ENCODE measurements at regions not wholly inside any gene's neighbourhood (a gene's known extent, or its start where the extent isn't known, plus 50 kb on each side); places are given as distances from the start of the nearest gene placed in this dataset.

DNA sequence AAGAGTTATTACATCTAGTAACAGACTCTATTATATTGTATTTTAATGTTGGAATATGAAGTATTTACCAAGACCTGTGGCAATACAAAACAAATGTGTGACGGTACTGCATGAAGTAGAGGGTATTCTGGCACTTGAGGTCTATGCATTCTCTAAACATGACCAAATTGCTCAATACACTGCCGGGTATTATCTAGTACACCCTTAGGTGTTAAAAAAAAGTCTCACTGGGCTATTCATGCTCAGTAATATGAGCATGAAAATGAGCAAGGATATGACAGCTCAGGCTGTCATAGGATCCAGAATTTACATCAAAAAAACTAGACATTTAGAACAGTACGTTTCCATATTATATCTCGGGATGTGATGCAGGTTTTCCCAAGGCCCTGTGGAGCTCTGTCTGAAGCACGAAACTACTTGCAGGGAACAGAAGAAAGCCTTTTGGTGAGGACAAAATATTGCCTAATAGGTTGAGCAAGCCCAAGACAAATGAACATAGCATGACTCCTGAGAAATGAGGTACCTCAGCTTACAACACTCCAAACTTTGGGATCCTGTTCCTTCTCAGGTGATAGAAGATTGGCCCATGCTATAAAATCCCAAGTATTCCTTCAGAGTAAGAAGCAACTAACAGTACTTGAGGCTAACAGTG lies 74.1 kb upstream of the MAOA start:
- H3K27ac Mint-ChIP-seq (ENCODE audit: unreplicated experiment), result no peak overlapping the region
- intact Hi-C loops (cut with micrococcal nuclease; ENCODE audit: unreplicated experiment), result no loop called here

DNA sequence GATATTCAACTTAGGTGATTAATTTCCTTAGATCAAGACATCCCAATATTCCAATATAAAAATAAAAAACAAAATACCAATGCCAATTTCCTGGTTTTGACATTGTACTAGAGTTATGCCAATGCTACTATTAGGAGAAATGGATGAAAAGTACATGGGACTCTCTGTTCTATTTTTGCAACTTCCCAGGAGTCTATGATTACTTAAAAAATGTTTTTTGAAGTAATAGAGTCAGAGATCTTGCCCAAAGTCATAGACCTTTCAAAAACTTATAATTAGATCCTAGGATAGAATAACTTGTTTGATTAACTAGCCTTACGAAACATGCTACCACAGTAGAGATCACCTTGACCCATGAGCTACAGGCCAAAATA lies 73.6 kb upstream of the MAOA start:
- POLR2A ChIA-PET, result no interaction called here
- H3K27ac Mint-ChIP-seq (ENCODE audit: unreplicated experiment), result no peak overlapping the region

More for the DNA sequence above, 74.1 kb upstream of the MAOA start:
- no TSS peak for BruUV-seq (replicated peaks)
- no peaks in the 10 kb centered on the region for H3K27me3 Mint-ChIP-seq (ENCODE audit: insufficient read depth, unreplicated experiment)
- no peaks in the 10 kb centered on the region for H3K36me3 Mint-ChIP-seq (ENCODE audit: insufficient read depth, unreplicated experiment)
- H3K4me1 Mint-ChIP-seq (ENCODE audit: low read depth, unreplicated experiment), result no peaks in the 10 kb centered on the region
- H3K4me3 ChIP-seq (ENCODE audit: low read depth, low read length), result no peak overlapping the region
- H3K4me3 Mint-ChIP-seq (ENCODE audit: unreplicated experiment), result no peak overlapping the region
- H3K9me3 ChIP-seq, result no peaks in the 10 kb centered on the region
- POLR2A ChIA-PET, result no interaction called here
- TF ChIP-seq CTCF (IDR thresholded peaks at IDR 0.05; ENCODE audit: insufficient read depth in 1 of 2, low read depth in 1 of 2, low read length in 1 of 2, severe bottlenecking in 1 of 2, unreplicated experiment in 1 of 2), result no peak
- no peaks in the 10 kb centered on the region for H3K36me3 ChIP-seq (ENCODE audit: control insufficient read depth, insufficient read depth, low read length)
- H3K9me3 Mint-ChIP-seq (ENCODE audit: unreplicated experiment), result no peaks in the 10 kb centered on the region
- CTCF ChIA-PET, result no interaction called here
- no peaks in the 10 kb centered on the region for H3K4me1 ChIP-seq
- no peak for DNase-seq
- no peaks in the 10 kb centered on the region for H3K27me3 ChIP-seq (replicated peaks; ENCODE audit: control insufficient read depth, insufficient read depth, low read length)

GRCh38 chrX:43585922-43586321 lies 70.2 kb upstream of the MAOA start:
- Histone ChIP-seq H3K27me3 (replicated peaks; ENCODE audit: control insufficient read depth, insufficient read depth, low read length) (no peaks in the 10 kb centered on the region), H3K4me1 (peaks cover 5% of the 10 kb centered on the region; the same call in 1 of the 2 replicates), H3K36me3 (ENCODE audit: control insufficient read depth, insufficient read depth, low read length) (no peaks in the 10 kb centered on the region), H3K9me3 (no peaks in the 10 kb centered on the region), H3K4me3 (ENCODE audit: low read depth, low read length) (no peak overlapping the region)
- no peak for TF ChIP-seq CTCF (IDR thresholded peaks at IDR 0.05; ENCODE audit: insufficient read depth in 1 of 2, low read depth in 1 of 2, low read length in 1 of 2, severe bottlenecking in 1 of 2, unreplicated experiment in 1 of 2)
- H3K27ac Mint-ChIP-seq (ENCODE audit: unreplicated experiment), result no peak overlapping the region
- H3K36me3 Mint-ChIP-seq (ENCODE audit: insufficient read depth, unreplicated experiment), result no peaks in the 10 kb centered on the region
- H3K4me1 Mint-ChIP-seq (ENCODE audit: low read depth, unreplicated experiment), result no peaks in the 10 kb centered on the region
- intact Hi-C loops (cut with micrococcal nuclease; ENCODE audit: unreplicated experiment), result no loop called here
- DNase-seq, result no peak
- CTCF ChIA-PET, result interaction anchor here (0.5 kb wide), 1 partner anchor 164 kb away, joined by 3 read pairs; no protein-coding TSS in a partner anchor
- no peaks in the 10 kb centered on the region for H3K27me3 Mint-ChIP-seq (ENCODE audit: insufficient read depth, unreplicated experiment)
- no peak overlapping the region for H3K4me3 Mint-ChIP-seq (ENCODE audit: unreplicated experiment)
- no peaks in the 10 kb centered on the region for H3K9me3 Mint-ChIP-seq (ENCODE audit: unreplicated experiment)
- POLR2A ChIA-PET, result no interaction called here
- no TSS peak for BruUV-seq (replicated peaks)

More for the DNA sequence above, 73.6 kb upstream of the MAOA start:
- Mint-ChIP-seq H3K27me3 (ENCODE audit: insufficient read depth, unreplicated experiment) (no peaks in the 10 kb centered on the region), H3K36me3 (ENCODE audit: insufficient read depth, unreplicated experiment) (no peaks in the 10 kb centered on the region), H3K4me1 (ENCODE audit: low read depth, unreplicated experiment) (no peaks in the 10 kb centered on the region), H3K4me3 (ENCODE audit: unreplicated experiment) (no peak overlapping the region), H3K9me3 (ENCODE audit: unreplicated experiment) (no peaks in the 10 kb centered on the region)
- H3K36me3 ChIP-seq (ENCODE audit: control insufficient read depth, insufficient read depth, low read length), result no peaks in the 10 kb centered on the region
- H3K4me1 ChIP-seq, result no peaks in the 10 kb centered on the region
- CTCF ChIA-PET, result no interaction called here
- H3K27me3 ChIP-seq (replicated peaks; ENCODE audit: control insufficient read depth, insufficient read depth, low read length), result no peaks in the 10 kb centered on the region
- DNase-seq, result no peak
- BruUV-seq (replicated peaks), result no TSS peak
- H3K4me3 ChIP-seq (ENCODE audit: low read depth, low read length), result no peak overlapping the region
- no peaks in the 10 kb centered on the region for H3K9me3 ChIP-seq
- TF ChIP-seq CTCF (IDR thresholded peaks at IDR 0.05; ENCODE audit: insufficient read depth in 1 of 2, low read depth in 1 of 2, low read length in 1 of 2, severe bottlenecking in 1 of 2, unreplicated experiment in 1 of 2), result no peak
- intact Hi-C loops (cut with micrococcal nuclease; ENCODE audit: unreplicated experiment), result no loop called here

All from Caco-2 (cell line).